SK-N-SH (cell line): ENCODE measurements at regions not wholly inside any gene's neighbourhood (a gene's known extent, or its start where the extent isn't known, plus 50 kb on each side); places are given as distances from the start of the nearest gene placed in this dataset.

Experiments used
- CTCF ChIA-PET: fragments of 300-600, 350-600 bp; formaldehyde crosslinking; extraction: SDS; loops from one replicate; lab custom pipeline; 2021; lab: Yijun Ruan, JAX
- POLR2A ChIA-PET: fragments of 350-600 bp; sonication (Branson Sonifier 250); formaldehyde crosslinking; extraction: SDS; loops from one replicate; lab custom pipeline; 2020; ENCODE audit warnings: antibody characterized with exemption, inconsistent platforms; lab: Yijun Ruan, JAX
- DNase-seq: peaks from one replicate; pipeline ENCODE4 v3.0.0; 2012
- H2AFZ ChIP-seq: fragments of 200-600 bp; sonication (generic); 2 replicates; pipeline ENCODE4 v1.8.1; 2016; ENCODE audit warnings: antibody characterized with exemption, mild to moderate bottlenecking, low read depth
- H3F3A ChIP-seq: fragments of 200-600 bp; sonication (generic); replicated peaks from 2 replicates; pipeline ENCODE3; 2016; ENCODE audit warnings: antibody characterized with exemption, mild to moderate bottlenecking; ENCODE audit not compliant: insufficient read depth
- H3K27ac ChIP-seq, 2 experiments: fragments of 200-500 bp in 1 of 2; fragments of 200-600 bp in 1 of 2; sonication (Bioruptor generic) in 1 of 2; sonication (generic), shearing (Covaris generic) in 1 of 2; 2 replicates each; pipeline versions ENCODE4 v1.5.1 to v1.6.1; 2014 to 2016; ENCODE audit warnings: low read depth in 2 of 2, inconsistent platforms in 1 of 2, low read length in 1 of 2, mild to moderate bottlenecking in 1 of 2, mixed read lengths in 1 of 2
- H3K27me3 ChIP-seq: fragments of 200-600 bp; sonication (generic), shearing (Covaris generic); 2 replicates; pipeline ENCODE4 v1.6.1; 2016; ENCODE audit warnings: mixed run types; ENCODE audit not compliant: insufficient read depth
- H3K36me3 ChIP-seq, 2 experiments: fragments of 200-500 bp in 1 of 2; fragments of 200-600 bp in 1 of 2; sonication (Bioruptor generic) in 1 of 2; sonication (generic) in 1 of 2; replicated peaks in 1 of 2; 2 replicates each; pipeline versions ENCODE3 to v1.5.1; 2014 to 2016; ENCODE audit warnings: low read length in 1 of 2, mild to moderate bottlenecking in 1 of 2; ENCODE audit not compliant: insufficient read depth in 2 of 2, control insufficient read depth in 1 of 2
- H3K4me1 ChIP-seq, 2 experiments: fragments of 200-500 bp in 1 of 2; fragments of 200-600 bp in 1 of 2; sonication (Bioruptor generic) in 1 of 2; sonication (generic), shearing (Covaris generic) in 1 of 2; 2 replicates each; pipeline versions ENCODE4 v1.5.1 to v1.6.1; 2014 to 2016; ENCODE audit warnings: low read depth in 1 of 2, low read length in 1 of 2, mixed run types in 1 of 2; ENCODE audit not compliant: insufficient read depth in 2 of 2, control insufficient read depth in 1 of 2
- H3K4me2 ChIP-seq: fragments of 200-600 bp; sonication (generic), shearing (Covaris generic); 2 replicates; pipeline ENCODE4 v1.6.1; 2017; ENCODE audit warnings: mixed run types
- H3K4me3 ChIP-seq, 2 experiments: fragments of 200-500 bp in 1 of 2; fragments of 200-600 bp in 1 of 2; sonication (Bioruptor generic) in 1 of 2; sonication (generic), shearing (Covaris generic) in 1 of 2; 2 replicates each; pipeline versions ENCODE4 v1.5.1 to v1.8.1; 2014 to 2016; ENCODE audit warnings: low read depth in 2 of 2, inconsistent platforms in 1 of 2, low read length in 1 of 2, mild to moderate bottlenecking in 1 of 2, mixed read lengths in 1 of 2, moderate library complexity in 1 of 2
- H3K79me2 ChIP-seq: fragments of 200-600 bp; sonication (generic); 2 replicates; pipeline ENCODE4 v1.8.1; 2017; ENCODE audit warnings: mild to moderate bottlenecking; ENCODE audit not compliant: insufficient read depth
- H3K9ac ChIP-seq: fragments of 200-600 bp; sonication (generic); 2 replicates; pipeline ENCODE4 v1.6.1; 2017; ENCODE audit warnings: mixed run types
- H3K9me2 ChIP-seq: fragments of 200-600 bp; sonication (generic); 2 replicates; pipeline ENCODE4 v1.6.1; 2017; ENCODE audit warnings: mixed run types
- H3K9me3 ChIP-seq: fragments of 200-600 bp; sonication (generic); 2 replicates; pipeline ENCODE4 v1.6.1; 2017; ENCODE audit warnings: mixed run types, mild to moderate bottlenecking, moderate library complexity
- H4K20me1 ChIP-seq: fragments of 200-600 bp; sonication (generic); 2 replicates; pipeline ENCODE4 v1.6.1; 2017; ENCODE audit warnings: mild to moderate bottlenecking, mixed run types; ENCODE audit not compliant: insufficient read depth
- CHD2 ChIP-seq: fragments of 150-350 bp; IDR thresholded peaks from 2 replicates; pipeline ENCODE4 v1.6.1; 2018; ENCODE audit warnings: low read length; ENCODE audit not compliant: partially characterized antibody
- CTCF ChIP-seq: fragments of 200-600 bp; sonication (generic); IDR thresholded peaks from 2 replicates; pipeline ENCODE4 v1.6.1; 2017; ENCODE audit warnings: antibody characterized with exemption, mild to moderate bottlenecking, moderate library complexity
- ELF1 ChIP-seq: IDR thresholded peaks from 2 replicates; pipeline ENCODE4 v1.4.0; 2012
- EP300 ChIP-seq, 2 experiments: IDR thresholded peaks; 2 replicates each; pipeline versions ENCODE4 v1.4.0 to v1.6.1; 2012; ENCODE audit warnings: borderline replicate concordance in 1 of 2, low read depth in 1 of 2, low read length in 1 of 2
- EZH2phosphoT487 ChIP-seq: fragments of 200-600 bp; sonication (generic); IDR thresholded peaks from 2 replicates; pipeline ENCODE4 v1.6.1; 2017; ENCODE audit warnings: low read depth, mixed run types, mild to moderate bottlenecking, antibody characterized with exemption, moderate library complexity, borderline replicate concordance
- FOXM1 ChIP-seq: IDR thresholded peaks from 2 replicates; pipeline ENCODE4 v1.4.0; 2012; ENCODE audit warnings: low read depth, mild to moderate bottlenecking
- GATA2 ChIP-seq: sonication (generic); formaldehyde crosslinking; IDR thresholded peaks from 2 replicates; pipeline ENCODE4 v1.5.0; 2020; ENCODE audit warnings: mild to moderate bottlenecking, missing genetic modification reagents
- MEF2A ChIP-seq: IDR thresholded peaks from 2 replicates; pipeline ENCODE4 v1.4.0; 2012; ENCODE audit warnings: low read depth, borderline replicate concordance
- MXI1 ChIP-seq: IDR thresholded peaks from 2 replicates; pipeline ENCODE4 v1.6.1; 2012; ENCODE audit warnings: mild to moderate bottlenecking, low read depth, low read length, improper control_type of control experiment
- NFIC ChIP-seq: IDR thresholded peaks from 2 replicates; pipeline ENCODE4 v1.4.0; 2012; ENCODE audit warnings: borderline replicate concordance
- POLR2AphosphoS5 ChIP-seq: IDR thresholded peaks from 2 replicates; pipeline ENCODE4 v1.6.1; 2012; ENCODE audit warnings: low read depth, low read length
- RAD21 ChIP-seq: IDR thresholded peaks from 2 replicates; pipeline ENCODE4 v1.6.1; 2012; ENCODE audit warnings: mild to moderate bottlenecking, low read length
- RFX5 ChIP-seq: IDR thresholded peaks from 2 replicates; pipeline ENCODE4 v1.6.1; 2012; ENCODE audit warnings: mild to moderate bottlenecking, improper control_type of control experiment, low read length
- RXRA ChIP-seq: IDR thresholded peaks from 2 replicates; pipeline ENCODE4 v1.4.0; 2012; ENCODE audit warnings: low read depth, mild to moderate bottlenecking, borderline replicate concordance
- TCF12 ChIP-seq: IDR thresholded peaks from 2 replicates; pipeline ENCODE4 v1.4.0; 2012
- YY1 ChIP-seq: IDR thresholded peaks from 2 replicates; pipeline ENCODE4 v1.4.0; 2012; ENCODE audit warnings: low read depth, mild to moderate bottlenecking
- WGBS: methylation state at CpG from one replicate; pipeline ENCODE4 v1.1.6; 2017; ENCODE audit warnings: low lambda C conversion rate; 5-methylcytosine and 5-hydroxymethylcytosine counted together
- TF ChIP-seq, protein P1 (sequence below): IDR thresholded peaks from 2 replicates; pipeline ENCODE4 v1.4.0; 2012; ENCODE audit warnings: low read depth, borderline replicate concordance
- TF ChIP-seq, protein P2 (sequence below): IDR thresholded peaks from 2 replicates; pipeline ENCODE4; 2012

DNA sequence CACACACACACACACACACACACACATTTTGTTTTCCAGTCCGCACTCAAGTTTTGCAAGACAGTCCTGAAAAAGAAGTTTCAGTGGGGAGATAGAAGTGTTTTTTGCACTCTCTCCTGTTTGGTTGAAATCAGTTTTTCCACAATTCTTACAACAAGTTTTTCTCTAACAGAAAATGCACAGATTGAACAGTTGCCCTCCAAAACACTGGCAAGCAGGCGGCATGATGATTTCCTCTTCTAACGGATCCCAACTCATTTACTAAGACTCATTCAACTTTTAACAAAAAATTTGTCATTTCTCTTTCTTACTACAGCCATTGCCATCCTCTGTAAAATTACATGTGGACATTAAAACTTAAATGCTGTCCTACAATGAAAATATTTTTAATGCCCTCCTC lies 117.6 kb upstream of the DTNA start (continued):
- TF ChIP-seq YY1 = no peak
- no peak for TF ChIP-seq MXI1
- TF ChIP-seq EZH2phosphoT487 = no peak
- no peak for TF ChIP-seq RXRA
- no peak for TF ChIP-seq RAD21
- TF ChIP-seq EP300 (IDR thresholded peaks at IDR 0.05; ENCODE audit: borderline replicate concordance in 1 of 2, low read depth in 1 of 2, low read length in 1 of 2) = no peak

DNA sequence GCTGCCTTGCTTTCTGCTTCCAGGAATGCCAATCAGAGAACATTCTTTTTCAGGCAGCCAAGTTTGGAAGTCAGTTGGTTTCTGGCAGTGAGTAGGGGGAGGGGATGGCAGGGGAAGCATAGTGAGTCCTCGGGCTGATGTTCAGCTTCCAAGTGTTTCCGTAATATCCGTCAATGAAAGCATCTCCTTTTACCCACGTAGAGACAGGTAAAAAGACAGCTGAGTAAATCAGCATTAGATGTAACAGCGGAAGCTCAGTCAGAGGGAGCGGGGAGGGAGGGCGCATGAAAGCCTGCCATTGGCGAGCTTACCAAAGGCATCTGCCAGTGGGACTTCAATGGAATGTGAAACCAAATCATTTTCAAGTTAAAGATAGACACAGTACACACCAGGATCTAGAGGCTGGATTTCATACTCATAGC lies 117.1 kb upstream of the DTNA start:
- Histone ChIP-seq H3K4me3 (no peak overlapping the region), H3K27ac (no peak overlapping the region), H3F3A (no peaks in the 10 kb centered on the region), H2AFZ (no peak overlapping the region)
- WGBS = 75% methylated on average over 8 of the region's 8 CpGs
- TF ChIP-seq NFIC (no peak), POLR2AphosphoS5 (no peak), TCF12 (no peak), GATA2 (CRISPR knock-in tag) (no peak), MEF2A (no peak), CTCF (no peak), MXI1 (no peak), ELF1 (no peak), EZH2phosphoT487 (no peak), FOXM1 (no peak), RXRA (no peak), CHD2 (no peak), RFX5 (no peak)
- TF ChIP-seq, protein P1, sequence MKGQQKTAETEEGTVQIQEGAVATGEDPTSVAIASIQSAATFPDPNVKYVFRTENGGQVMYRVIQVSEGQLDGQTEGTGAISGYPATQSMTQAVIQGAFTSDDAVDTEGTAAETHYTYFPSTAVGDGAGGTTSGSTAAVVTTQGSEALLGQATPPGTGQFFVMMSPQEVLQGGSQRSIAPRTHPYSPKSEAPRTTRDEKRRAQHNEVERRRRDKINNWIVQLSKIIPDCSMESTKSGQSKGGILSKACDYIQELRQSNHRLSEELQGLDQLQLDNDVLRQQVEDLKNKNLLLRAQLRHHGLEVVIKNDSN = no peak
- TF ChIP-seq, protein P2, sequence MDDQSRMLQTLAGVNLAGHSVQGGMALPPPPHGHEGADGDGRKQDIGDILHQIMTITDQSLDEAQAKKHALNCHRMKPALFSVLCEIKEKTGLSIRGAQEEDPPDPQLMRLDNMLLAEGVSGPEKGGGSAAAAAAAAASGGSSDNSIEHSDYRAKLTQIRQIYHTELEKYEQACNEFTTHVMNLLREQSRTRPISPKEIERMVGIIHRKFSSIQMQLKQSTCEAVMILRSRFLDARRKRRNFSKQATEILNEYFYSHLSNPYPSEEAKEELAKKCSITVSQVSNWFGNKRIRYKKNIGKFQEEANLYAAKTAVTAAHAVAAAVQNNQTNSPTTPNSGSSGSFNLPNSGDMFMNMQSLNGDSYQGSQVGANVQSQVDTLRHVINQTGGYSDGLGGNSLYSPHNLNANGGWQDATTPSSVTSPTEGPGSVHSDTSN = no peak
- TF ChIP-seq, all 33 proteins: peak for 0
- H3K4me1 ChIP-seq = peaks cover 0 to 6% of the 10 kb centered on the region in 2 experiments; a peak in 1 of 4 replicates
- no peak overlapping the region for H3K9ac ChIP-seq
- H3K36me3 ChIP-seq = no peaks in the 10 kb centered on the region
- ChIA-PET POLR2A (interaction anchor here (0.7 kb wide), 1 partner anchor 868 kb away, joined by 3 read pairs; no protein-coding TSS in a partner anchor), CTCF (no interaction called here)
- no peaks in the 10 kb centered on the region for H3K27me3 ChIP-seq
- H3K4me2 ChIP-seq = no peak overlapping the region
- no peaks in the 10 kb centered on the region for H3K79me2 ChIP-seq
- no peaks in the 10 kb centered on the region for H3K9me3 ChIP-seq
- no peak for DNase-seq
- no peaks in the 10 kb centered on the region for H4K20me1 ChIP-seq
- H3K9me2 ChIP-seq = no peaks in the 10 kb centered on the region
